Neural crest cell (in vitro differentiated cells): ENCODE measurements at regions not wholly inside any gene's neighbourhood (a gene's known extent, or its start where the extent isn't known, plus 50 kb on each side); places are given as distances from the start of the nearest gene placed in this dataset.

ENCODE experiments used
- DNase-seq: peaks from one replicate; pipeline ENCODE4 v3.0.0; 2021; ENCODE audit warnings: low read depth, mixed read lengths, low spot score
- H3K27ac Mint-ChIP-seq: one replicate; pipeline ENCODE4 v1.8.0; 2021; ENCODE audit warnings: mild to moderate bottlenecking, mixed read lengths; ENCODE audit not compliant: unreplicated experiment
- H3K27me3 Mint-ChIP-seq: 2 replicates; pipeline ENCODE4 v1.8.0; 2021; ENCODE audit warnings: low read depth, mild to moderate bottlenecking, mixed read lengths
- H3K36me3 Mint-ChIP-seq: 2 replicates; pipeline ENCODE4 v1.8.0; 2021; ENCODE audit warnings: low read depth, mild to moderate bottlenecking, mixed read lengths
- H3K4me1 Mint-ChIP-seq: 2 replicates; pipeline ENCODE4 v1.8.0; 2021; ENCODE audit warnings: mixed read lengths
- H3K4me3 Mint-ChIP-seq: one replicate; pipeline ENCODE4 v1.8.0; 2021; ENCODE audit warnings: mild to moderate bottlenecking, mixed read lengths
- H3K9me3 Mint-ChIP-seq: 2 replicates; pipeline ENCODE4 v1.8.0; 2021; ENCODE audit warnings: mixed read lengths
- TF ChIP-seq, protein P1 (sequence below): fragments of 200-600 bp; sonication (generic); conservative IDR thresholded peaks from 2 replicates; pipeline ENCODE4 v1.5.0; 2021; ENCODE audit warnings: antibody characterized with exemption, mild to moderate bottlenecking

GRCh38 chr5:8693341-8693844 lies 824.4 kb downstream of the MTRR start:
- H3K9me3 Mint-ChIP-seq, result peaks cover 3% of the 10 kb centered on the region
- TF ChIP-seq, protein P1, sequence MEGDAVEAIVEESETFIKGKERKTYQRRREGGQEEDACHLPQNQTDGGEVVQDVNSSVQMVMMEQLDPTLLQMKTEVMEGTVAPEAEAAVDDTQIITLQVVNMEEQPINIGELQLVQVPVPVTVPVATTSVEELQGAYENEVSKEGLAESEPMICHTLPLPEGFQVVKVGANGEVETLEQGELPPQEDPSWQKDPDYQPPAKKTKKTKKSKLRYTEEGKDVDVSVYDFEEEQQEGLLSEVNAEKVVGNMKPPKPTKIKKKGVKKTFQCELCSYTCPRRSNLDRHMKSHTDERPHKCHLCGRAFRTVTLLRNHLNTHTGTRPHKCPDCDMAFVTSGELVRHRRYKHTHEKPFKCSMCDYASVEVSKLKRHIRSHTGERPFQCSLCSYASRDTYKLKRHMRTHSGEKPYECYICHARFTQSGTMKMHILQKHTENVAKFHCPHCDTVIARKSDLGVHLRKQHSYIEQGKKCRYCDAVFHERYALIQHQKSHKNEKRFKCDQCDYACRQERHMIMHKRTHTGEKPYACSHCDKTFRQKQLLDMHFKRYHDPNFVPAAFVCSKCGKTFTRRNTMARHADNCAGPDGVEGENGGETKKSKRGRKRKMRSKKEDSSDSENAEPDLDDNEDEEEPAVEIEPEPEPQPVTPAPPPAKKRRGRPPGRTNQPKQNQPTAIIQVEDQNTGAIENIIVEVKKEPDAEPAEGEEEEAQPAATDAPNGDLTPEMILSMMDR, result no peak
- H3K4me1 Mint-ChIP-seq, result peaks cover 8% of the 10 kb centered on the region
- peaks cover under 1% of the 10 kb centered on the region for H3K36me3 Mint-ChIP-seq
- H3K27me3 Mint-ChIP-seq, result no peaks in the 10 kb centered on the region
- no peak for DNase-seq
- no peak overlapping the region for H3K4me3 Mint-ChIP-seq
- no peak overlapping the region for H3K27ac Mint-ChIP-seq

- no peak overlapping the region for H3K4me3 Mint-ChIP-seq
- H3K27me3 Mint-ChIP-seq, result no peaks in the 10 kb centered on the region
- DNase-seq, result no peak
- H3K27ac Mint-ChIP-seq, result no peak overlapping the region
- peaks cover 3% of the 10 kb centered on the region for H3K36me3 Mint-ChIP-seq
- TF ChIP-seq, protein P1, result no peak
- H3K9me3 Mint-ChIP-seq, result peaks cover 2% of the 10 kb centered on the region
- no peaks in the 10 kb centered on the region for H3K4me1 Mint-ChIP-seq
Observed at GRCh38 chr5:8694545-8694944, 825.6 kb downstream of the MTRR start.

GRCh38 chr5:8695902-8696845 lies 827.2 kb downstream of the MTRR start:
- Mint-ChIP-seq H3K4me3 (no peak overlapping the region), H3K9me3 (peaks cover 4% of the 10 kb centered on the region), H3K36me3 (peaks cover 3% of the 10 kb centered on the region), H3K27me3 (no peaks in the 10 kb centered on the region), H3K4me1 (no peaks in the 10 kb centered on the region), H3K27ac (no peak overlapping the region)
- DNase-seq, result no peak
- TF ChIP-seq, protein P1, result no peak

DNA sequence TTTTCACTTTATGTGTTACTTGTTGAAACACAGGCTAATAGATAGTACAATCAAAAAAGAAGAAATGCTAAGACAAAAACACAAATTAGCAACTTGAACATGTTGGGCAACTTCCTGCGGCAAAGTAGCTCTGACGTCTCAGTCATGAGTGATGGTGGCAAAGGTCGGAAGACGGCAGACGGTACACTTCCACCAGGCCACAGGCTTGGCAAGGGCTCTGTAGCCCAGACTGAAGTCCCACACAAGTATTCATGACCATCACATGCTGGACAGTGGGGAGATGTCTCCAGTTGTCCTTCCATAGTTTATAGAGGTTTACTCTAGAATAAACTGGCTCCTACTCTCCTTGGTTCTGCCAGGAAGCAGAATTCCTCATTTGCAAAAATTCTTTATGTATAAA lies 831.3 kb downstream of the MTRR start:
- TF ChIP-seq, protein P1, result no peak
- no peak for DNase-seq
- Mint-ChIP-seq H3K4me1 (no peaks in the 10 kb centered on the region), H3K36me3 (peaks cover 5% of the 10 kb centered on the region), H3K4me3 (no peak overlapping the region), H3K9me3 (peaks cover 6% of the 10 kb centered on the region), H3K27ac (no peak overlapping the region), H3K27me3 (no peaks in the 10 kb centered on the region)

- no peak overlapping the region for H3K4me3 Mint-ChIP-seq
- H3K27ac Mint-ChIP-seq, result no peak overlapping the region
- no peaks in the 10 kb centered on the region for H3K27me3 Mint-ChIP-seq
- H3K4me1 Mint-ChIP-seq, result no peaks in the 10 kb centered on the region
- no peak for DNase-seq
- H3K9me3 Mint-ChIP-seq, result peaks cover 6% of the 10 kb centered on the region
- TF ChIP-seq, protein P1, result no peak
- peaks cover 5% of the 10 kb centered on the region for H3K36me3 Mint-ChIP-seq
Observed at GRCh38 chr5:8700671-8701070, 831.7 kb downstream of the MTRR start.
